ENCODE measurements at regions not wholly inside any gene's neighbourhood (a gene's known extent, or its start where the extent isn't known, plus 50 kb on each side); places are given as distances from the start of the nearest gene placed in this dataset.

- no peak for DNase-seq
Measured at GRCh38 chr10:57864765-57865680, 402.7 kb downstream of the IPMK start.

GRCh38 chr10:57849691-57850357 lies 417.9 kb downstream of the IPMK start:
- no peak for DNase-seq

- no peak for DNase-seq
Measured at GRCh38 chr10:57846307-57847065, 421.2 kb downstream of the IPMK start.

GRCh38 chr10:57844387-57844998 lies 423.2 kb downstream of the IPMK start:
- no peak for DNase-seq

- DNase-seq: no peak
Measured at GRCh38 chr10:57830877-57831560, 436.7 kb downstream of the IPMK start.

- DNase-seq: no peak
Measured at GRCh38 chr10:57825015-57825414, 442.7 kb downstream of the IPMK start.

- DNase-seq: no peak
Measured at GRCh38 chr10:57823398-57823797, 444.3 kb downstream of the IPMK start.

GRCh38 chr10:57822965-57823364 lies 444.7 kb downstream of the IPMK start:
- DNase-seq: no peak

- DNase-seq: no peak
Measured at GRCh38 chr10:57818522-57818921, 449.2 kb downstream of the IPMK start.

GRCh38 chr10:57817741-57818140 lies 450.0 kb downstream of the IPMK start:
- no peak for DNase-seq

GRCh38 chr10:57815949-57816348 lies 451.7 kb downstream of the IPMK start:
- no peak for DNase-seq

- no peak for DNase-seq
Measured at GRCh38 chr10:57809961-57810360, 457.7 kb downstream of the IPMK start.

GRCh38 chr10:57807906-57808305 lies 459.8 kb downstream of the IPMK start:
- DNase-seq: no peak

GRCh38 chr10:57806675-57807074 lies 461.0 kb downstream of the IPMK start:
- no peak for DNase-seq

GRCh38 chr10:57799625-57800024 lies 468.1 kb downstream of the IPMK start:
- DNase-seq: no peak

- DNase-seq: no peak
Measured at GRCh38 chr10:57798830-57799229, 468.9 kb downstream of the IPMK start.

GRCh38 chr10:57791546-57791945 lies 476.1 kb downstream of the IPMK start:
- no peak for DNase-seq

- DNase-seq: no peak
Measured at GRCh38 chr10:57790703-57791102, 477.0 kb downstream of the IPMK start.

GRCh38 chr10:57788117-57788516 lies 479.6 kb downstream of the IPMK start:
- no peak for DNase-seq

- DNase-seq: no peak
Measured at GRCh38 chr10:57786850-57787750, 480.6 kb downstream of the IPMK start.

GRCh38 chr10:57786331-57786730 lies 481.4 kb downstream of the IPMK start:
- no peak for DNase-seq
